H9 (cell line): ENCODE measurements at regions not wholly inside any gene's neighbourhood (a gene's known extent, or its start where the extent isn't known, plus 50 kb on each side); places are given as distances from the start of the nearest gene placed in this dataset.

Experiments
- DNase-seq: peaks from one replicate; pipeline ENCODE4 v3.0.0-alpha.2; 2017
- H2AFZ ChIP-seq: one replicate; pipeline ENCODE4 v1.6.1; 2013; ENCODE audit warnings: mild to moderate bottlenecking, low read length, control low read depth, moderate library complexity
- H2AK5ac ChIP-seq: 2 replicates; pipeline ENCODE4 v1.6.1; 2013; ENCODE audit warnings: low read length, control low read depth, mixed read lengths; ENCODE audit not compliant: insufficient read length
- H2BK120ac ChIP-seq: one replicate; pipeline ENCODE4 v1.6.1; 2013; ENCODE audit warnings: low read depth, mild to moderate bottlenecking, low read length, control low read depth, inconsistent platforms; ENCODE audit not compliant: poor library complexity, severe bottlenecking
- H2BK12ac ChIP-seq: 2 replicates; pipeline ENCODE4 v1.6.1; 2013; ENCODE audit warnings: low read length, control low read depth, mixed read lengths, low read depth; ENCODE audit not compliant: insufficient read length
- H2BK15ac ChIP-seq: 2 replicates; pipeline ENCODE4 v1.6.1; 2013; ENCODE audit warnings: low read depth, low read length, control low read depth
- H2BK20ac ChIP-seq: one replicate; pipeline ENCODE4 v1.6.1; 2013; ENCODE audit warnings: low read depth, mild to moderate bottlenecking, low read length, control low read depth, inconsistent platforms; ENCODE audit not compliant: poor library complexity, severe bottlenecking
- H2BK5ac ChIP-seq: 2 replicates; pipeline ENCODE4 v1.6.1; 2013; ENCODE audit warnings: low read length, control low read depth, mixed read lengths; ENCODE audit not compliant: insufficient read length
- H3K14ac ChIP-seq: 2 replicates; pipeline ENCODE4 v1.6.1; 2013; ENCODE audit warnings: low read length, control low read depth; ENCODE audit not compliant: insufficient read depth
- H3K18ac ChIP-seq: 2 replicates; pipeline ENCODE4 v1.6.1; 2013; ENCODE audit warnings: low read depth, mild to moderate bottlenecking, mixed read lengths, low read length, control low read depth; ENCODE audit not compliant: insufficient read length
- H3K23ac ChIP-seq: 2 replicates; pipeline ENCODE4 v1.6.1; 2013; ENCODE audit warnings: low read length, control low read depth, mixed read lengths, low read depth; ENCODE audit not compliant: insufficient read length
- H3K23me2 ChIP-seq: 2 replicates; pipeline ENCODE4 v1.6.1; 2013; ENCODE audit warnings: low read depth, mild to moderate bottlenecking, mixed read lengths, low read length, control low read depth; ENCODE audit not compliant: insufficient read length, poor library complexity, severe bottlenecking
- H3K27ac ChIP-seq: 2 replicates; pipeline ENCODE4 v1.5.1; 2013; ENCODE audit warnings: low read length, control low read depth, mixed read lengths, low read depth; ENCODE audit not compliant: insufficient read length
- H3K27me3 ChIP-seq: 2 replicates; pipeline ENCODE4 v1.6.1; 2013; ENCODE audit warnings: low read length, control low read depth, inconsistent platforms; ENCODE audit not compliant: insufficient read depth
- H3K4ac ChIP-seq: 2 replicates; pipeline ENCODE4 v1.6.1; 2013; ENCODE audit warnings: low read depth, mild to moderate bottlenecking, control low read depth, inconsistent platforms, low read length, moderate library complexity
- H3K4me1 ChIP-seq: 2 replicates; pipeline ENCODE4 v1.6.1; 2013; ENCODE audit warnings: low read length, control low read depth, inconsistent platforms; ENCODE audit not compliant: insufficient read depth
- H3K4me2 ChIP-seq: 2 replicates; pipeline ENCODE4 v1.6.1; 2013; ENCODE audit warnings: low read length, control low read depth, mixed read lengths; ENCODE audit not compliant: insufficient read length, insufficient read depth
- H3K56ac ChIP-seq: 2 replicates; pipeline ENCODE4 v1.6.1; 2013; ENCODE audit warnings: low read depth, mild to moderate bottlenecking, mixed read lengths, low read length, control low read depth; ENCODE audit not compliant: insufficient read length
- H3K79me1 ChIP-seq: 2 replicates; pipeline ENCODE4 v1.6.1; 2013; ENCODE audit warnings: low read depth, mild to moderate bottlenecking, moderate library complexity, low read length, control low read depth, inconsistent platforms; ENCODE audit not compliant: insufficient read depth, poor library complexity, severe bottlenecking
- H3K79me2 ChIP-seq: 2 replicates; pipeline ENCODE4 v1.6.1; 2013; ENCODE audit warnings: low read length, control low read depth, inconsistent platforms; ENCODE audit not compliant: insufficient read depth
- H3K9ac ChIP-seq: 2 replicates; pipeline ENCODE4 v1.6.1; 2013; ENCODE audit warnings: low read length, control low read depth, mixed read lengths; ENCODE audit not compliant: insufficient read length; ENCODE audit errors: extremely low read depth
- H3K9me3 ChIP-seq: one replicate; pipeline ENCODE4 v1.6.1; 2013; ENCODE audit warnings: low read depth, low read length, inconsistent platforms; ENCODE audit not compliant: control insufficient read depth
- H3T11ph ChIP-seq: one replicate; pipeline ENCODE4 v1.6.1; 2013; ENCODE audit warnings: mild to moderate bottlenecking, low read length, control low read depth, inconsistent platforms
- H4K20me1 ChIP-seq: one replicate; pipeline ENCODE4 v1.6.1; 2013; ENCODE audit not compliant: control insufficient read depth, insufficient read length, insufficient read depth
- H4K5ac ChIP-seq: 2 replicates; pipeline ENCODE4 v1.6.1; 2013; ENCODE audit warnings: low read depth, mild to moderate bottlenecking, mixed read lengths, low read length, control low read depth; ENCODE audit not compliant: insufficient read length
- H4K8ac ChIP-seq: replicated peaks from 2 replicates; pipeline ENCODE4 v1.6.1; 2013; ENCODE audit warnings: low read length, control low read depth, mixed read lengths, low read depth; ENCODE audit not compliant: insufficient read length
- H4K91ac ChIP-seq: 2 replicates; pipeline ENCODE4 v1.6.1; 2013; ENCODE audit warnings: low read depth, mild to moderate bottlenecking, moderate library complexity, mixed read lengths, low read length, control low read depth; ENCODE audit not compliant: insufficient read length
- H3K27ac Mint-ChIP-seq, 3 experiments: 2 replicates in 2 of 3; 3 replicates in 1 of 3; pipeline ENCODE4 v1.8.0; 2020 to 2021; ENCODE audit warnings: mixed read lengths in 3 of 3, mild to moderate bottlenecking in 1 of 3, moderate library complexity in 1 of 3
- H3K27me3 Mint-ChIP-seq: 2 replicates; pipeline ENCODE4 v1.8.0; 2021; ENCODE audit warnings: low read depth, mild to moderate bottlenecking, moderate library complexity, mixed read lengths
- H3K36me3 Mint-ChIP-seq, 3 experiments: 2 replicates in 2 of 3; 3 replicates in 1 of 3; pipeline ENCODE4 v1.8.0; 2020 to 2021; ENCODE audit warnings: low read depth in 3 of 3, mixed read lengths in 3 of 3; ENCODE audit not compliant: insufficient read depth in 1 of 3
- H3K4me1 Mint-ChIP-seq, 2 experiments: 2 replicates each; pipeline ENCODE4 v1.8.0; 2020; ENCODE audit warnings: mixed read lengths in 2 of 2
- H3K4me3 Mint-ChIP-seq, 2 experiments: 2 replicates in 1 of 2; 3 replicates in 1 of 2; pipeline ENCODE4 v1.8.0; 2020 to 2021; ENCODE audit warnings: mild to moderate bottlenecking in 2 of 2, mixed read lengths in 2 of 2, moderate library complexity in 1 of 2
- H3K9me3 Mint-ChIP-seq, 2 experiments: 2 replicates in 1 of 2; 3 replicates in 1 of 2; pipeline ENCODE4 v1.8.0; 2020; ENCODE audit warnings: mild to moderate bottlenecking in 2 of 2, mixed read lengths in 2 of 2, moderate library complexity in 1 of 2
- CTCF ChIP-seq: fragments of 200-600 bp; sonication (generic); conservative IDR thresholded peaks from 3 replicates; pipeline ENCODE4 v1.8.0; 2021; ENCODE audit warnings: antibody characterized with exemption, mild to moderate bottlenecking
- WGBS: extraction: QIAGEN DNeasy Blood & Tissue Kit; methylation state at CpG from one replicate; pipeline ENCODE4 v1.1.7; 2013; ENCODE audit warnings: missing lambda C conversion rate, low lambda C conversion rate, mixed read lengths; ENCODE audit not compliant: insufficient read length; ENCODE audit errors: extremely low coverage; 5-methylcytosine and 5-hydroxymethylcytosine counted together

GRCh38 chr18:34320267-34320666 lies 95.6 kb upstream of the NOL4 start:
- Histone ChIP-seq H3K18ac (no peak overlapping the region), H2BK5ac (no peak overlapping the region), H2AFZ (no peak overlapping the region), H3K79me2 (no peaks in the 10 kb centered on the region), H3K4me2 (no peak overlapping the region), H3K23me2 (no peaks in the 10 kb centered on the region), H3K4me1 (no peaks in the 10 kb centered on the region), H4K8ac (no peak overlapping the region), H3K9ac (no peak overlapping the region), H3K9me3 (no peaks in the 10 kb centered on the region), H2BK15ac (no peak overlapping the region), H3K56ac (no peak overlapping the region), H2BK12ac (no peak overlapping the region), H3K14ac (no peak overlapping the region), H3K23ac (no peak overlapping the region), H4K20me1 (no peaks in the 10 kb centered on the region), H3T11ph (no peak overlapping the region), H4K5ac (no peak overlapping the region), H2AK5ac (no peak overlapping the region), H2BK120ac (no peak overlapping the region), H3K27ac (no peak overlapping the region), H3K79me1 (no peaks in the 10 kb centered on the region), H3K4ac (no peak overlapping the region), H3K27me3 (no peaks in the 10 kb centered on the region), H2BK20ac (no peak overlapping the region), H4K91ac (no peak overlapping the region)
- no peaks in the 10 kb centered on the region for H3K27me3 Mint-ChIP-seq
- H3K4me1 Mint-ChIP-seq = peaks cover 3 to 6% of the 10 kb centered on the region in 2 experiments; a peak in 2 of 4 replicates
- DNase-seq = no peak
- no peak overlapping the region for H3K4me3 Mint-ChIP-seq
- TF ChIP-seq CTCF = no peak
- no peaks in the 10 kb centered on the region for H3K9me3 Mint-ChIP-seq
- WGBS = no CpG with 5 or more reads among the region's 2 CpGs
- H3K27ac Mint-ChIP-seq = no peak overlapping the region
- H3K36me3 Mint-ChIP-seq = no peaks in the 10 kb centered on the region
